ENCODE measurements at regions not wholly inside any gene's neighbourhood (a gene's known extent, or its start where the extent isn't known, plus 50 kb on each side); places are given as distances from the start of the nearest gene placed in this dataset.

DNA sequence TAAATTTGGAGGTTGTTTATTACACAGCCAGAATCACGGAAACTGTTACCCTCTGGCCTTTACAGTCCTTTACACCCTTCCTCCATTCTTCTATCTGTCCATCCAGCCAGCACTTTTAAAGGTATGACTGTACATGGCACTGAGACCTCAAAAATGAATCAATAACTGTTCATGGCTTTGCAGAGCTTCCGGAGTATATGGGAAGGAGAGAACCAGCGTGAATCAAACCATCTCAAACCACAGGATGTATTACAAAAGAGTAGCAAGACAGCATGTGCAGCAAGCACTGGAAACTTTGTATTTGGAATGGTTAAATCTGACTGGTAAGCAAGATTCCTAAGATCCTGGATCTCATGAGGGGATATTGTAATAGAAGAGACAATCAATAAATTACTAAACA, 228.5 kb upstream of the CASK start:
- no peak for DNase-seq

DNA sequence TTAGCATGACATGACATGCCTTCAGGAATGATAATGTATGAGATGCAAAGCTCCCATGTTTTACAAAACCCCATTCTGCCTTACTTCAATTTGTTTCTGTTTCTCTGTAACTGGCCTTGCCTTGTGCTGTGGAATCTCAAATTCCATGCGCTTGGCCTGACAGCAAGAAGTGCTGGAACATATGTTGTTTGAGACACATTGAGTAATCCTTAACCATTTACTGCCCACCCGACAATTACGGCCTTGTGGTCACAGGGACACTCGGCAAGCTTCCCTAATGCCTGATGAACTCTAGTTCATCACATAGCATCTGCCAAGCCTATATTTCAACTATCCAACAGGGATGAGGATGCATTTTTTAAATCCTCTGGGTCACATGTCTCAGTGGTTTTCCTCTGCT, 226.4 kb upstream of the CASK start:
- DNase-seq: no peak

- no peak for DNase-seq
Measured at GRCh38 chrX:42149281-42149680, 225.9 kb upstream of the CASK start.

DNA sequence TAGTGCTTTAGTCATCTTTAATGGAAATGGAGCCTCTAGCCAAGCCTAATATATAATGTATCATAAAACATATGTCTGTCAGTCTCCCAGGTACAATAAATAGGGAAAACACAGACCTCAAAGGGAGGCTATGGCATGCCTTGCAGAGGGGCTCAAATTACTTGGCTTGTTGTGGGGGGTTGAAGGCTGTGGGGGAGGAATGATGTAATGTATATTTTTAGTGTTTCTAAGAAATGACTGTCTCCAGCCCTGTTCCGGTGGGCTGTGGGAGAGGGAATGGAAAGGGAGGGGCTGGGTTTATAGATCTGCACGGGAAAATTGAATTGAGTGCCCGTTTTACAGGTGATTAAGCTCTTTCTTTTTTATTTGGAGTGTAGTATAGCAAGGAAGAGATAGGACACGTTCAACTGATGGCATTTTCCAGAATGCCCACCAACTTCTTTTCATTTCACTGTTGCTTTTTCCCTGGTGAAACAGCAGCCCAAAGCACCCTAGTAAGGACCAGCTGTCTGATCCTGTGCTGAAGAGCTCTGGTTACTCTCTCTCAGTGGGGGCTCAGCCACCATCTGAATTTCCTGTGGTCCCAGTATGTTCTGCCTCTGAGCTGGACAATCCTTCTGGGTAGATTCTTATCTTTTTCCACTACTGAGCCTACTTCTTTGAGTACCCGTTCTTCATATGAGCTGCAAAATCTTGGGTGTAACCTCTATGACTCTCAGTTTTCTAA, 220.7 kb upstream of the CASK start:
- no peak for DNase-seq

- DNase-seq: no peak
Measured at GRCh38 chrX:42140320-42140719, 217.0 kb upstream of the CASK start.

GRCh38 chrX:42135583-42136228, 212.4 kb upstream of the CASK start:
- no peak for DNase-seq

DNA sequence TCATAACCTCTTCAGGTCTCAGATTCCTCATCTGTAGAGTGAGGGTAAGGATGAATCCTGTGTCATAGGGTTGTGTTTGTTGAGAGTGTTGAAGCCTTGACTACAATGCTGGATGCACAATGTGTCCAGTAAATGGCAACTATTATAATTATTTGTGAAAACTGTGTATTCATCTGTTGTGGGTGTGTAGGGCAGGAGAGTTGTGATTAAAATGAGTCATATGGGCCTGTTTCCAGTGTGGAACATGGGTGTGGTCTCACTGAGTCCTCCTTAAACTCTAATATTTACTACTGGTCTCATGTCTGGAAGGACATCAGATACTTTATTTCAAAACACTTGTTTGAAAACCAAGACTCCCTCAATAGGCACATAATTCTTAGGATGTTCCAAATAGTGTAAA, 208.5 kb upstream of the CASK start:
- DNase-seq: no peak

DNA sequence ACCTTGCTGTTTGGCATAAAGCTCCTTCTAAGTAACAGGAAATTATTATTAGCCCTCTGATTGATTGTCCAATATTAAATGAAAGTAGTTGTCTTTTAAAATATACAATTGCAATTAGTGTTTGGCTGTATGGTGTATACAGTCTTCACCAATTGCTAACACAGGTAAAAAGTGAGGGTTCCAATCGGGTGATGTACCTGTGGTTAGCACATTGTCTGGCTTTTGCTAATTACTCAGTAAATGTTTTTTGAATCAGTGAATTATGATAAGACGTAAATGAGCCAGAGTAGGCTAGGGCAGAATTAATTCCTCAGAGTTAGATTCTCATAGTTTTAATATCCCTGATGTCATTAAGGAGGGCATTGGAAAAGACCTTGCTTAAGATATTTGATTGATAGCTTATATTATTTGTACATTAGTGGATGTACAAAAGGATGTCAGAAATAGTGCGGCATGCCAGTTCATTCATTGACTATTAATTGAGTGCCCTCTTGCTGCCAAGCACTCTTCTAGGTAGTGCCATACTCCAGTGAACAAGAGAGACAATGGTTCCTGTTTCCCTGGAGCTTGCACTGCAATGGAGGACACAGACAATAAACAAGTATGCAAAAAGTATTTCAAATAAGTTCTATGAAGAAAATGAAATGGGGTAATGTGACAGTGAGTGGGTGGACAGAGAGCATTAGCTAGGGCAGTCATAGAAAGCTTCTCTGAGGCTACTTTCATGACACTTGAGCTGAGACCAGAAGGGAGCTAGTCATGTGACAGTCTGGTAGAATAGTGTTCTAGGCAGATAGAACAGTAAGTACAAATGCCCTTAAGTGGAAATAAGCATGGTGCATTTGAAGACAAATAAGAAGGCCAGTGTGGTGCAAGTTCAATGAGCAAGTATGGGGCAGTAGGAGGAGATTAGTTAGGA, 205.9 kb upstream of the CASK start:
- no peak for DNase-seq

GRCh38 chrX:42128587-42128986, 205.2 kb upstream of the CASK start:
- DNase-seq: no peak

DNA sequence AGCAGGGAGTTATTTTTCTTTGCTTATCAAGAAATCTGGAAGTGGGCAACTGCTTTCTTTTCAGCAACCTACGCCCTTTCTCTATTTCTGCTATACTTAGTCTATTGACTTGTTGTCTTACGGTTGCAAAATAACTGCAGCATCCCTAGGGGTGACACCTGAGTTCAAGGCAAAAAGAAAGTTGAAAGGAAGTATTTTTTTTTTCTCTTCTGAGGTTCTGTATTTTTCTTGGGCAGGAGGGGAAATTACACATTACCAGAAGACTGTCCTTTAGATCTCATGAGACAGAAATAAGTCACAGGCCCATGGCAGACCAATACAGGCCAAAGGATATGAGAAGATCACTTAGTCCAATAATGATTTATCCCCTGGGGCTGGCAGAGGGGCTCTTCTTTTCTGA, 204.7 kb upstream of the CASK start:
- DNase-seq: peak; percentile 3

GRCh38 chrX:42127563-42127962, 204.2 kb upstream of the CASK start:
- no peak for DNase-seq

GRCh38 chrX:42123369-42123768, 200.0 kb upstream of the CASK start:
- DNase-seq: no peak

GRCh38 chrX:42119076-42119475, 195.7 kb upstream of the CASK start:
- no peak for DNase-seq

GRCh38 chrX:42117318-42117717, 194.0 kb upstream of the CASK start:
- DNase-seq: no peak

GRCh38 chrX:42109428-42109827, 186.1 kb upstream of the CASK start:
- peak; percentile 2 for DNase-seq

- no peak for DNase-seq
Measured at GRCh38 chrX:42107495-42108488, 184.4 kb upstream of the CASK start.

GRCh38 chrX:42106556-42106955, 183.2 kb upstream of the CASK start:
- no peak for DNase-seq

DNA sequence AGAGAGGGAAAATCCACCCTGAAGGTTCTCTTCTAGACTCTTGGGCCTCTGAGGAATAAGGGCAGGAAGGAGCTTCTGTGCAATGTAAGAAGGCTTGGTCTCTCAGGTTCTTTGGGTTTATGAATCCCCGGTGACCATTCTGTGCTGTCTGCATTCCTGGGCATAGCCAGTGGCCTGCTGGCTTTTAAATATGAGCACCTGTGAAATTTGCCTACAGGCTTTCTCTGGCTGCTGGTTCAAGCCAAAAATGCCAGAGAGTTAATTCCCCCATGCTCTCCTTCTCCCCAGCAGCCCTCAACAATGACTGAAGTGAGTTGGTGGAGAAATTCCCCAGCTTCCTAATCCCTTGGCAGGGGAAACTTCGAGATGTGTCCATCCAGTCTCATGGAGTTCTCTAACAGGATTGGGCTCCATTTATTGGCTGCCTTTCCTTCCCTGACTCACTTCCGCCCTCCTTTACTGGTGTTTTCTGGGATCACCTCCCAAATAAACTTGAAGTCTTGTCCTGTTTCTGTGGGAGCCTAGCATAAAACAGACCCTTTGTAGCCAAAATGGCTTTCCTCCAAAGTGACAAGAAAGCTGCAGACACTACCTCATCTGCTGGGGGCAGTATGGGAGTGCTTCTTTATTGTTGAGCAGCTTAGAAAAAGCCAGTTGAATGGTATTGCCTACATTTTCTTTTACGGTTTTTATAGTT, 179.4 kb upstream of the CASK start:
- no peak for DNase-seq

- no peak for DNase-seq
Measured at GRCh38 chrX:42098900-42099299, 175.5 kb upstream of the CASK start.

DNA sequence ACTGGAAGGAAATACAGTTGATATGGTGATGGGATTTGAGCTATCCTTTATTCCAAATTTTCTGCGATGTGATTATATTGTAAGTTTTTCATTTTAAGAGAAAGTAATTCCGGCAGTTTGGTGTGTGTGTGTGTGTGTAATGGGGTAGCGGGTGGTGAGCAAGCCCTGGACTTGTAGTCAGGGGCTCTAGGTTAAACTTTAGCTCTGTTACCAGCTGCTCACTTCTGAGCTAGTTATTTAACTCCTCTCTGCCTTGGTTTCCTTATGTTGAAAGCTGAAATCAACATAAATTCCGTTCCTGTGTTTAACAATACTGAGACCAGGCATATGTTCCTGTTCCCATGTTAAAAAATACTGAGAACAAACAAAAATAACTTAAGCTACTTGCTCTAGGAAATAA, 174.1 kb upstream of the CASK start:
- no peak for DNase-seq

- DNase-seq: no peak
Measured at GRCh38 chrX:42096265-42096920, 173.0 kb upstream of the CASK start.
